ENCODE measurements at regions not wholly inside any gene's neighbourhood (a gene's known extent, or its start where the extent isn't known, plus 50 kb on each side); places are given as distances from the start of the nearest gene placed in this dataset.
"Not testable (repeated sequence)": the region's sequence is repeated elsewhere in the genome, so short reads cannot be mapped to it uniquely, and the experiment has no call there.

GRCh38 chr1:192499061-192499581 is 76.5 kb upstream of the RGS1 start:
- TF ChIP-seq CTCF (IDR thresholded peaks at IDR 0.05); POLR2AphosphoS5 (IDR thresholded peaks at IDR 0.05); POLR2A (IDR thresholded peaks at IDR 0.05); EP300 (IDR thresholded peaks at IDR 0.05; ENCODE audit: low read depth): not testable (repeated sequence)
